Endothelial cell of umbilical vein (primary cell): ENCODE measurements at regions not wholly inside any gene's neighbourhood (a gene's known extent, or its start where the extent isn't known, plus 50 kb on each side); places are given as distances from the start of the nearest gene placed in this dataset.

Source experiments
- BruUV-seq: library from RNA; stranded (reverse); fragments of 400-500 nt; replicated peaks from 2 replicates; lab custom pipeline; 2021; lab: Mats Ljungman, UMichigan
- CTCF ChIA-PET: fragments of 300-600, 350-600 bp; sonication (Branson Sonifier 250); formaldehyde crosslinking; loops from one replicate; lab custom pipeline; 2021; ENCODE audit warnings: antibody characterized with exemption, inconsistent platforms; lab: Charles Lee
- POLR2A ChIA-PET: fragments of 300-600, 350-600 bp; sonication (Branson Sonifier 250); formaldehyde crosslinking; loops from one replicate; lab custom pipeline; 2021; ENCODE audit warnings: antibody characterized with exemption, inconsistent platforms; lab: Charles Lee
- DNase-seq: peaks from one replicate; pipeline ENCODE4 v3.0.0-alpha.2; 2011; ENCODE audit warnings: low read depth, low spot score
- FAIRE-seq: peaks from 2 replicates; lab custom pipeline; 2011; peaks lifted over from hg19 to GRCh38; lab: Jason Lieb, UNC
- H2AFZ ChIP-seq: 2 replicates; pipeline ENCODE4 v1.6.0; 2012; ENCODE audit warnings: low read depth, low read length, control low read depth, inconsistent platforms
- H3K27ac ChIP-seq: 2 replicates; pipeline ENCODE4 v1.5.1; 2011; ENCODE audit warnings: low read depth, mild to moderate bottlenecking, control low read depth, low read length, moderate library complexity; ENCODE audit not compliant: insufficient read depth
- H3K27me3 ChIP-seq, 2 experiments: 2 replicates each; pipeline versions ENCODE4 v1.6.0 to v1.6.1; 2011; ENCODE audit warnings: low read length in 2 of 2, mixed read lengths in 1 of 2; ENCODE audit not compliant: control insufficient read depth in 2 of 2, insufficient read depth in 2 of 2
- H3K36me3 ChIP-seq, 2 experiments: 2 replicates in 1 of 2; 3 replicates in 1 of 2; pipeline ENCODE4 v1.5.1; 2011; ENCODE audit warnings: low read length in 2 of 2, mild to moderate bottlenecking in 1 of 2, moderate library complexity in 1 of 2; ENCODE audit not compliant: control insufficient read depth in 2 of 2, insufficient read depth in 2 of 2; ENCODE audit errors: extremely low read depth in 1 of 2
- H3K4me1 ChIP-seq: 3 replicates; pipeline ENCODE4 v1.5.1; 2011; ENCODE audit warnings: mild to moderate bottlenecking, low read length; ENCODE audit not compliant: control insufficient read depth, insufficient read depth; ENCODE audit errors: extremely low read depth
- H3K4me2 ChIP-seq: 2 replicates; pipeline ENCODE4 v1.6.1; 2011; ENCODE audit warnings: low read length, control low read depth, mixed read lengths; ENCODE audit not compliant: insufficient read depth
- H3K4me3 ChIP-seq, 3 experiments: fragments of 200-600 bp in 1 of 3; sonication (generic), shearing (Covaris generic) in 1 of 3; replicated peaks in 1 of 3; 2 replicates each; pipeline ENCODE4 v1.5.1; 2011 to 2016; ENCODE audit warnings: control low read depth in 3 of 3, low read length in 3 of 3, mild to moderate bottlenecking in 2 of 3, inconsistent platforms in 1 of 3, low read depth in 1 of 3, moderate library complexity in 1 of 3; ENCODE audit not compliant: insufficient read depth in 1 of 3
- H3K79me2 ChIP-seq: 2 replicates; pipeline ENCODE4 v1.6.0; 2012; ENCODE audit warnings: low read length, inconsistent platforms; ENCODE audit not compliant: control insufficient read depth, insufficient read depth
- H3K9ac ChIP-seq: replicated peaks from 2 replicates; pipeline ENCODE3; 2011; ENCODE audit warnings: low read length, control low read depth; ENCODE audit not compliant: insufficient read depth; ENCODE audit errors: extremely low read depth
- H3K9me1 ChIP-seq: replicated peaks from 3 replicates; pipeline ENCODE4 v1.6.0; 2011; ENCODE audit warnings: mild to moderate bottlenecking, low read length; ENCODE audit not compliant: control insufficient read depth, insufficient read depth; ENCODE audit errors: extremely low read depth
- H3K9me3 ChIP-seq: replicated peaks from 2 replicates; pipeline ENCODE4 v1.5.1; 2012; ENCODE audit warnings: low read length, inconsistent platforms; ENCODE audit not compliant: control insufficient read depth, insufficient read depth
- H4K20me1 ChIP-seq: replicated peaks from 2 replicates; pipeline ENCODE3; 2011; ENCODE audit warnings: mild to moderate bottlenecking, low read length; ENCODE audit not compliant: control insufficient read depth, insufficient read depth; ENCODE audit errors: extremely low read depth
- EZH2 ChIP-seq: IDR thresholded peaks from 2 replicates; pipeline ENCODE4 v1.6.1; 2012; ENCODE audit warnings: borderline replicate concordance, low read depth, mild to moderate bottlenecking, moderate library complexity, low read length, inconsistent platforms; ENCODE audit not compliant: severe bottlenecking
- FOS ChIP-seq: IDR thresholded peaks from 2 replicates; pipeline ENCODE4 v1.6.1; 2011; ENCODE audit warnings: mild to moderate bottlenecking, low read length, moderate library complexity, borderline replicate concordance; ENCODE audit not compliant: insufficient read depth
- GATA2 ChIP-seq: IDR thresholded peaks from 2 replicates; pipeline ENCODE4 v1.7.0; 2011; ENCODE audit warnings: low read depth, mild to moderate bottlenecking, moderate library complexity, mixed read lengths, low read length; ENCODE audit not compliant: insufficient read length, insufficient read depth
- JUN ChIP-seq: IDR thresholded peaks from 2 replicates; pipeline ENCODE4 v1.6.1; 2011; ENCODE audit warnings: borderline replicate concordance, low read depth; ENCODE audit not compliant: insufficient read length, insufficient read depth
- MYC ChIP-seq: IDR thresholded peaks from one replicate; pipeline ENCODE4 v1.6.1; 2011; ENCODE audit warnings: mild to moderate bottlenecking, low read depth, low read length
- POLR2A ChIP-seq: IDR thresholded peaks from 2 replicates; pipeline ENCODE4 v1.6.1; 2012; ENCODE audit warnings: low read depth, mild to moderate bottlenecking, control low read depth, low read length
- POLR2AphosphoS5 ChIP-seq: IDR thresholded peaks from 2 replicates; pipeline ENCODE4 v1.6.1; 2012; ENCODE audit warnings: low read depth, mild to moderate bottlenecking, control low read depth, low read length, moderate library complexity; ENCODE audit not compliant: insufficient read depth
- dilution Hi-C: fragments of 300-500 bp; cut with MboI; formaldehyde crosslinking; loops from one replicate; pipeline ENCODE4 v1.15.0; 2019; ENCODE audit warnings: low sequenced_read_pairs; ENCODE audit not compliant: extremely low pct_ligation_motif_present
- intact Hi-C: fragments of 100-400 bp; cut with micrococcal nuclease; formaldehyde crosslinking; loops from one replicate; pipeline ENCODE4 v1.10.0; 2022
- TF ChIP-seq, protein P1 (sequence below): IDR thresholded peaks from 2 replicates; pipeline ENCODE4 v1.6.1; 2011; ENCODE audit not compliant: insufficient read depth, insufficient read length
- TF ChIP-seq, protein P2 (sequence below), 2 donors: IDR thresholded peaks; 1 replicate in 1 of 2; 2 replicates in 1 of 2; pipeline ENCODE4 v1.5.1; 2011; ENCODE audit warnings: low read length in 2 of 2, mild to moderate bottlenecking in 2 of 2, moderate library complexity in 2 of 2, control low read depth in 1 of 2, inconsistent platforms in 1 of 2, low read depth in 1 of 2; ENCODE audit not compliant: insufficient read depth in 1 of 2; ENCODE audit errors: extremely low read depth in 1 of 2

DNA sequence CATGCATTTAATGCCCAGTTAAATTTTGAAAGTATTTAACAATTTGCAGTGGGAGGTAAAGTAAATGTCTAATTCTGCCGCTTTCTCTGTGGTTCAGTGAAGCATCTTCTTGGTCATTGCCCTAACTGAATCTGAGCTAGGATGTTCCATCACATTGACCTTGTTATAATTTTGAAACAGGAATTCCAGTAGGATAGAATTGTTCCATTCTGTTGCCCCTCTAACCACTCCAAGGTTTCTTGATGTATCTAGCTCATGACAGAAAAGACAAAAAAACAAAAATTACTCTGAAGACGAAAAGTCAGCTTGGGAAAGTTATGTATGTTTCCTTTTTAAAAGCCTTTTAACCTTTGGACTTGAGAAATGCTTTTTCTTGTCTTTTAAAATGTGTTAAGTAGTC, 297.0 kb upstream of the FAT1 start:
- Histone ChIP-seq H3K27me3 (no peaks in the 10 kb centered on the region), H4K20me1 (no peaks in the 10 kb centered on the region), H3K4me2 (no peak overlapping the region), H3K4me1 (no peaks in the 10 kb centered on the region), H3K9ac (no peak overlapping the region), H2AFZ (no peak overlapping the region), H3K36me3 (no peaks in the 10 kb centered on the region), H3K79me2 (no peaks in the 10 kb centered on the region), H3K9me3 (peaks cover 5% of the 10 kb centered on the region), H3K27ac (no peak overlapping the region), H3K4me3 (no peak overlapping the region), H3K9me1 (no peaks in the 10 kb centered on the region)
- no peak for DNase-seq
- POLR2A ChIA-PET = no interaction called here
- dilution Hi-C loops (no loop called here), intact Hi-C loops (no loop called here)
- CTCF ChIA-PET = no interaction called here
- no peak for FAIRE-seq
- TF ChIP-seq JUN = no peak
- no peak for TF ChIP-seq EZH2
- no peak for TF ChIP-seq GATA2
- no peak for TF ChIP-seq MYC
- no peak for TF ChIP-seq POLR2A
- TF ChIP-seq POLR2AphosphoS5 = no peak
- no peak for TF ChIP-seq FOS
- TF ChIP-seq, protein P1, sequence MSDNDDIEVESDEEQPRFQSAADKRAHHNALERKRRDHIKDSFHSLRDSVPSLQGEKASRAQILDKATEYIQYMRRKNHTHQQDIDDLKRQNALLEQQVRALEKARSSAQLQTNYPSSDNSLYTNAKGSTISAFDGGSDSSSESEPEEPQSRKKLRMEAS = no peak
- TF ChIP-seq, protein P2, sequence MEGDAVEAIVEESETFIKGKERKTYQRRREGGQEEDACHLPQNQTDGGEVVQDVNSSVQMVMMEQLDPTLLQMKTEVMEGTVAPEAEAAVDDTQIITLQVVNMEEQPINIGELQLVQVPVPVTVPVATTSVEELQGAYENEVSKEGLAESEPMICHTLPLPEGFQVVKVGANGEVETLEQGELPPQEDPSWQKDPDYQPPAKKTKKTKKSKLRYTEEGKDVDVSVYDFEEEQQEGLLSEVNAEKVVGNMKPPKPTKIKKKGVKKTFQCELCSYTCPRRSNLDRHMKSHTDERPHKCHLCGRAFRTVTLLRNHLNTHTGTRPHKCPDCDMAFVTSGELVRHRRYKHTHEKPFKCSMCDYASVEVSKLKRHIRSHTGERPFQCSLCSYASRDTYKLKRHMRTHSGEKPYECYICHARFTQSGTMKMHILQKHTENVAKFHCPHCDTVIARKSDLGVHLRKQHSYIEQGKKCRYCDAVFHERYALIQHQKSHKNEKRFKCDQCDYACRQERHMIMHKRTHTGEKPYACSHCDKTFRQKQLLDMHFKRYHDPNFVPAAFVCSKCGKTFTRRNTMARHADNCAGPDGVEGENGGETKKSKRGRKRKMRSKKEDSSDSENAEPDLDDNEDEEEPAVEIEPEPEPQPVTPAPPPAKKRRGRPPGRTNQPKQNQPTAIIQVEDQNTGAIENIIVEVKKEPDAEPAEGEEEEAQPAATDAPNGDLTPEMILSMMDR (IDR thresholded peaks at IDR 0.05; ENCODE audit: extremely low read depth in 1 of 2, insufficient read depth in 1 of 2, low read depth in 1 of 2, low read length in 2 of 2) = no peak
- no TSS peak for BruUV-seq
